ENCODE measurements at regions not wholly inside any gene's neighbourhood (a gene's known extent, or its start where the extent isn't known, plus 50 kb on each side); places are given as distances from the start of the nearest gene placed in this dataset.

DNA sequence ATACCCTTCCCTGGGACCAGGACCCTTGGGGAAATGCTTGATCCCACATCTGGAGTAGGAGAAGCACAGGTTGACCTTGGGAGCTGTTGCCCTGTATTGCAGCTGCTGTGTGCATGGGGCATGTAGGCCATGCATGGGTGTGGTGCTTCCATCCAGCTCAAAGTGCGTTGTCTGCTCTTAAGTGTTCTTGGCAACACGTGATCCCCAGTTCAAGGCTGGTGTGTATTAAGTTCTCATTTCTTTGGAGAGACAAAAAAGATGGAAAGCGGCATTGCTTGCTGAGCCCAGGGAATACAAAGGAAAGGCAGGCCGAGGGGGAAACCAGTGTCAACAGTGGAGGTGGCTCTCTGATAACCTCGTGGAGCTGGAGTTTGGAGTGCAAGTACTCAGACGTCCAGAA lies 110.7 kb downstream of the RTP5 start:
- Histone ChIP-seq H3K4me3 (ENCODE audit: low read length) (no peak overlapping the region), H3K9me3 (ENCODE audit: control insufficient read depth in 2 of 3, low read length in 3 of 3) (no peaks in the 10 kb centered on the region), H3K27ac (ENCODE audit: low read depth, low read length) (no peak overlapping the region), H3K36me3 (ENCODE audit: control insufficient read depth in 2 of 3, insufficient read depth in 3 of 3, low read length in 3 of 3) (peaks cover 0 to 9% (median 0%) of the 10 kb centered on the region in 3 experiments), H3K4me1 (ENCODE audit: control insufficient read depth in 2 of 2, insufficient read depth in 2 of 2, low read length in 2 of 2) (peaks cover 6 to 8% of the 10 kb centered on the region in 2 donors), H3K27me3 (ENCODE audit: control insufficient read depth in 2 of 2, insufficient read depth in 2 of 2, low read length in 2 of 2) (no peaks in the 10 kb centered on the region)
- intact Hi-C loops (cut with micrococcal nuclease), result no loop called here
- ATAC-seq (no peak), DNase-seq (no peak)
- CTCF ChIA-PET, result no interaction called here
- POLR2A ChIA-PET, result no interaction called here
- Mint-ChIP-seq H3K9me3 (peaks cover 0 to 4% (median 0%) of the 10 kb centered on the region in 11 donors), H3K27ac (peak overlapping the region in 1 of 9 donors; percentile 67), H3K4me1 (peaks cover 2 to 16% (median 14%) of the 10 kb centered on the region in 7 donors), H3K36me3 (peaks cover 0 to 36% (median 20%) of the 10 kb centered on the region in 5 donors), H3K4me3 (no peak overlapping the region), H3K27me3 (no peaks in the 10 kb centered on the region)

- H3K27ac ChIP-seq (ENCODE audit: low read depth, low read length), result no peak overlapping the region
These were observed 111.7 kb downstream of the RTP5 start for GRCh38 chr2:241981076-241981700.

DNA sequence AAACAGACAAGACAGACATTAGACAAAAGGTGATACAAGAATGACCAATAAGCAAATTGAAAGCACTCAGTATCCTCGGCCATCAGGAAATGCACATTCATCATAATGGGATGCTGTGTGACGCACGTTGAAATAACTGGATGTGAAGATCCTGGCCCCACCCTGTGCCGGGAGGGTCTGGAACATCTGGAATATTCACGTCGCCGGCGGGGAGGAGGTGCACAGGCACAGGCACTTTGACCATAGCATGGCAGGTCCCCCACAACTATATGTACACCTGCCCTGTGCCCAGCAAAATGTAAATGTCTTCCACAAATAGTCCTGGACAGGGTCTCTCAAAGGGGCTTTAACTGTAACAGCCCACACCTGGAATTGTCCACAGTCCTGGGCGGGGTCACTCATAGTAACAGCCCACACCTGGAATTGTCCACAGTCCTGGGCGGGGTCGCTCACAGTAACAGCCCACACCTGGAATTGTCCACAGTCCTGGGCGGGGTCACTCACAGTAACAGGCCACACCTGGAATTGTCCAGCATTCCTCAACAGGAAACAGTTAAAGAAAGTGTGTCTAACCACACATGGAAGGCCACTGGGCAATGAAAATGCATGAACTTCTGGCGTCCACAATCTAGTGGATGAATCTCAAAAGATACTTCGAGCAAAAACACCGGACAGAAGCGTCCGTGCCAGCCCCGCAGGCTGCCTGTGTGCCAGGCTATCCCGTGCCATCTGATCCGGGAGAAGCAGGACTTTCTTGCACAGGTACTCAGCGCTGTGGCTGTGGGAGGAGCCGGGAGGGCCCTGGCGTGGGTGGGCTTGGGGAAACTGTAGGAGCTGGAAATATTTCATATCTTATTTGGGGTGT lies 113.4 kb downstream of the RTP5 start:
- Histone ChIP-seq H3K4me1 (ENCODE audit: control insufficient read depth in 2 of 2, insufficient read depth in 2 of 2, low read length in 2 of 2) (peaks cover 13 to 14% of the 10 kb centered on the region in 2 donors), H3K27me3 (ENCODE audit: control insufficient read depth in 2 of 2, insufficient read depth in 2 of 2, low read length in 2 of 2) (no peaks in the 10 kb centered on the region), H3K36me3 (ENCODE audit: control insufficient read depth in 2 of 3, insufficient read depth in 3 of 3, low read length in 3 of 3) (no peaks in the 10 kb centered on the region), H3K4me3 (ENCODE audit: low read length) (no peak overlapping the region), H3K27ac (ENCODE audit: low read depth, low read length) (no peak overlapping the region), H3K9me3 (ENCODE audit: control insufficient read depth in 2 of 3, low read length in 3 of 3) (no peaks in the 10 kb centered on the region)
- POLR2A ChIA-PET, result interaction anchor here (1.8 kb wide), 1 partner anchor 49 kb away, joined by 6 read pairs; no protein-coding TSS in a partner anchor
- no peak for ATAC-seq
- DNase-seq, result no peak
- CTCF ChIA-PET, result no interaction called here
- Mint-ChIP-seq H3K4me1 (peaks cover 6 to 31% (median 23%) of the 10 kb centered on the region in 7 donors), H3K9me3 (peaks cover 0 to 7% (median 0%) of the 10 kb centered on the region in 11 donors), H3K4me3 (no peak overlapping the region), H3K27me3 (no peaks in the 10 kb centered on the region), H3K36me3 (peaks cover 0 to 11% (median 9%) of the 10 kb centered on the region in 5 donors), H3K27ac (peak overlapping the region in 7 of 9 donors; percentile 21 to 95 (median 87))
- intact Hi-C loops (cut with micrococcal nuclease), result no loop called here

More at GRCh38 chr2:241981076-241981700, 111.7 kb downstream of the RTP5 start:
- peaks cover 0 to 5% (median 0%) of the 10 kb centered on the region in 3 experiments for H3K36me3 ChIP-seq (ENCODE audit: control insufficient read depth in 2 of 3, insufficient read depth in 3 of 3, low read length in 3 of 3)
- no peaks in the 10 kb centered on the region for H3K27me3 ChIP-seq (ENCODE audit: control insufficient read depth in 2 of 2, insufficient read depth in 2 of 2, low read length in 2 of 2)
- Mint-ChIP-seq H3K27me3 (no peaks in the 10 kb centered on the region), H3K9me3 (peaks cover 0 to 6% (median 0%) of the 10 kb centered on the region in 11 donors), H3K27ac (peak overlapping the region in 2 of 9 donors; percentile 36 to 95), H3K4me3 (no peak overlapping the region), H3K4me1 (peaks cover 6 to 26% (median 23%) of the 10 kb centered on the region in 7 donors), H3K36me3 (peaks cover 0 to 27% (median 20%) of the 10 kb centered on the region in 5 donors)
- no peak for ATAC-seq
- H3K4me1 ChIP-seq (ENCODE audit: control insufficient read depth in 2 of 2, insufficient read depth in 2 of 2, low read length in 2 of 2), result peaks cover 13 to 14% of the 10 kb centered on the region in 2 donors
- CTCF ChIA-PET, result no interaction called here
- no peaks in the 10 kb centered on the region for H3K9me3 ChIP-seq (ENCODE audit: control insufficient read depth in 2 of 3, low read length in 3 of 3)
- intact Hi-C loops (cut with micrococcal nuclease), result no loop called here
- POLR2A ChIA-PET, result no interaction called here
- DNase-seq, result no peak
- no peak overlapping the region for H3K4me3 ChIP-seq (ENCODE audit: low read length)

- no peak overlapping the region for H3K4me3 ChIP-seq (ENCODE audit: low read length)
- no peak overlapping the region for H3K4me3 Mint-ChIP-seq
- H3K4me1 Mint-ChIP-seq, result peaks cover 6 to 31% (median 23%) of the 10 kb centered on the region in 7 donors
- CTCF ChIA-PET, result no interaction called here
- H3K9me3 Mint-ChIP-seq, result peaks cover 0 to 6% (median 0%) of the 10 kb centered on the region in 11 donors
- intact Hi-C loops (cut with micrococcal nuclease), result loop anchor here in 1 of 2 donors (2.0 kb wide), 2 partner anchors 17 to 103 kb away; no protein-coding TSS in a partner anchor
- peaks cover 0 to 6% (median 3%) of the 10 kb centered on the region in 5 donors for H3K36me3 Mint-ChIP-seq
- H3K27ac Mint-ChIP-seq, result peak overlapping the region in 8 of 9 donors; percentile 21 to 95 (median 90)
- no peaks in the 10 kb centered on the region for H3K27me3 Mint-ChIP-seq
- peaks cover 13 to 14% of the 10 kb centered on the region in 2 donors for H3K4me1 ChIP-seq (ENCODE audit: control insufficient read depth in 2 of 2, insufficient read depth in 2 of 2, low read length in 2 of 2)
- no peaks in the 10 kb centered on the region for H3K36me3 ChIP-seq (ENCODE audit: control insufficient read depth in 2 of 3, insufficient read depth in 3 of 3, low read length in 3 of 3)
- ATAC-seq (no peak), DNase-seq (no peak)
- no peaks in the 10 kb centered on the region for H3K9me3 ChIP-seq (ENCODE audit: control insufficient read depth in 2 of 3, low read length in 3 of 3)
- POLR2A ChIA-PET, result interaction anchor here (1.2 to 1.8 kb wide), 2 partner anchors 18 to 48 kb away, joined by 4 to 6 read pairs; no protein-coding TSS in a partner anchor
- no peak overlapping the region for H3K27ac ChIP-seq (ENCODE audit: low read depth, low read length)
- no peaks in the 10 kb centered on the region for H3K27me3 ChIP-seq (ENCODE audit: control insufficient read depth in 2 of 2, insufficient read depth in 2 of 2, low read length in 2 of 2)
These were observed 114.2 kb downstream of the RTP5 start for GRCh38 chr2:241983571-241984270.

GRCh38 chr2:241984271-241984655 lies 114.7 kb downstream of the RTP5 start:
- peak overlapping the region in 1 of 10 donors; percentile 32 for H3K4me3 Mint-ChIP-seq
- intact Hi-C loops (cut with micrococcal nuclease), result loop anchor here in 1 of 2 donors (2.0 kb wide), 2 partner anchors 17 to 103 kb away; no protein-coding TSS in a partner anchor
- Histone ChIP-seq H3K27me3 (ENCODE audit: control insufficient read depth in 2 of 2, insufficient read depth in 2 of 2, low read length in 2 of 2) (no peaks in the 10 kb centered on the region), H3K27ac (ENCODE audit: low read depth, low read length) (peak overlapping the region; percentile 52), H3K36me3 (ENCODE audit: control insufficient read depth in 2 of 3, insufficient read depth in 3 of 3, low read length in 3 of 3) (no peaks in the 10 kb centered on the region), H3K9me3 (ENCODE audit: control insufficient read depth in 2 of 3, low read length in 3 of 3) (no peaks in the 10 kb centered on the region), H3K4me1 (ENCODE audit: control insufficient read depth in 2 of 2, insufficient read depth in 2 of 2, low read length in 2 of 2) (peaks cover 13 to 14% of the 10 kb centered on the region in 2 donors), H3K4me3 (ENCODE audit: low read length) (no peak overlapping the region)
- DNase-seq (peak in 1 of 9 donors; percentile 16), ATAC-seq (no peak)
- no peaks in the 10 kb centered on the region for H3K27me3 Mint-ChIP-seq
- peak overlapping the region in 8 of 9 donors; percentile 8 to 95 (median 90) for H3K27ac Mint-ChIP-seq
- peaks cover 0 to 4% (median 0%) of the 10 kb centered on the region in 5 donors for H3K36me3 Mint-ChIP-seq
- peaks cover 0 to 7% (median 0%) of the 10 kb centered on the region in 11 donors for H3K9me3 Mint-ChIP-seq
- CTCF ChIA-PET, result no interaction called here
- peaks cover 6 to 31% (median 23%) of the 10 kb centered on the region in 7 donors for H3K4me1 Mint-ChIP-seq
- POLR2A ChIA-PET, result interaction anchor here (0.9 to 1.8 kb wide), 3 partner anchors 18 to 47 kb away, joined by 3 to 6 read pairs (median 4); no protein-coding TSS in a partner anchor

DNA sequence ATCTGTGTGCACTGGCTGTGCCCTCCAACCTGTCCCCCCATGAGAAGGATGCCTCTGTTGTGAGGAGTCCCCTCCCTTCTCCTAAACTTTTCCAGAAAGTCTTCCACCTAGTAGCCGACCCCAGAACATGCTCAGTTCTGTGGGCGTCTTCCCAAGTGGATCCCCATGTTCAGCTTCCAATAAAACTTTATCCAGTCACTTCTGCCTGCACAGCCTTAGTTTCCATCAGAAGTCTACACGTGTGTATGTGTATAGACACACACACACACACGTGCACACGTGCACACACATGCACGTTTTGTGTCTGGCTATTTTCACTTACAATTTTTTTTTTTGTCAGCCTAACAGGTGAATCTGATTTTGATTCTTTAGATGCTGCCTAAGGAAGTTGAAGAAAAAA lies 115.1 kb downstream of the RTP5 start:
- Mint-ChIP-seq H3K4me1 (peaks cover 6 to 31% (median 23%) of the 10 kb centered on the region in 7 donors), H3K36me3 (peaks cover 0 to 4% (median 0%) of the 10 kb centered on the region in 5 donors), H3K9me3 (peaks cover 0 to 11% (median 0%) of the 10 kb centered on the region in 11 donors), H3K27me3 (no peaks in the 10 kb centered on the region), H3K27ac (peak overlapping the region in 8 of 9 donors; percentile 8 to 95 (median 85)), H3K4me3 (peak overlapping the region in 4 of 10 donors; percentile 32 to 69 (median 58))
- H3K4me1 ChIP-seq (ENCODE audit: control insufficient read depth in 2 of 2, insufficient read depth in 2 of 2, low read length in 2 of 2), result peaks cover 13 to 14% of the 10 kb centered on the region in 2 donors
- no peaks in the 10 kb centered on the region for H3K36me3 ChIP-seq (ENCODE audit: control insufficient read depth in 2 of 3, insufficient read depth in 3 of 3, low read length in 3 of 3)
- DNase-seq (no peak), ATAC-seq (no peak)
- ChIA-PET CTCF (no interaction called here), POLR2A (interaction anchor here (0.9 to 1.8 kb wide), 3 partner anchors 18 to 47 kb away, joined by 3 to 6 read pairs (median 4); no protein-coding TSS in a partner anchor)
- intact Hi-C loops (cut with micrococcal nuclease), result loop anchor here in 1 of 2 donors (1.0 to 2.0 kb wide), 3 partner anchors 18 to 102 kb away; no protein-coding TSS in a partner anchor
- no peak overlapping the region for H3K4me3 ChIP-seq (ENCODE audit: low read length)
- H3K27me3 ChIP-seq (ENCODE audit: control insufficient read depth in 2 of 2, insufficient read depth in 2 of 2, low read length in 2 of 2), result no peaks in the 10 kb centered on the region
- H3K27ac ChIP-seq (ENCODE audit: low read depth, low read length), result peak overlapping the region; percentile 52
- H3K9me3 ChIP-seq (ENCODE audit: control insufficient read depth in 2 of 3, low read length in 3 of 3), result no peaks in the 10 kb centered on the region
